GM18951 (cell line): ENCODE measurements at regions not wholly inside any gene's neighbourhood (a gene's known extent, or its start where the extent isn't known, plus 50 kb on each side); places are given as distances from the start of the nearest gene placed in this dataset.

Source experiments
- POLR2A ChIP-seq: IDR thresholded peaks from 4 replicates; pipeline ENCODE4 v1.6.1; 2011; ENCODE audit warnings: mild to moderate bottlenecking; ENCODE audit not compliant: insufficient read length, insufficient read depth; ENCODE audit errors: extremely low read depth
- in situ Hi-C: fragments of 300-500 bp; cut with MboI; formaldehyde crosslinking; loops from one replicate; pipeline ENCODE4 v1.12.0; 2022; ENCODE audit warnings: low sequenced_read_pairs, mixed read lengths, inconsistent platforms; ENCODE audit not compliant: unreplicated experiment

DNA sequence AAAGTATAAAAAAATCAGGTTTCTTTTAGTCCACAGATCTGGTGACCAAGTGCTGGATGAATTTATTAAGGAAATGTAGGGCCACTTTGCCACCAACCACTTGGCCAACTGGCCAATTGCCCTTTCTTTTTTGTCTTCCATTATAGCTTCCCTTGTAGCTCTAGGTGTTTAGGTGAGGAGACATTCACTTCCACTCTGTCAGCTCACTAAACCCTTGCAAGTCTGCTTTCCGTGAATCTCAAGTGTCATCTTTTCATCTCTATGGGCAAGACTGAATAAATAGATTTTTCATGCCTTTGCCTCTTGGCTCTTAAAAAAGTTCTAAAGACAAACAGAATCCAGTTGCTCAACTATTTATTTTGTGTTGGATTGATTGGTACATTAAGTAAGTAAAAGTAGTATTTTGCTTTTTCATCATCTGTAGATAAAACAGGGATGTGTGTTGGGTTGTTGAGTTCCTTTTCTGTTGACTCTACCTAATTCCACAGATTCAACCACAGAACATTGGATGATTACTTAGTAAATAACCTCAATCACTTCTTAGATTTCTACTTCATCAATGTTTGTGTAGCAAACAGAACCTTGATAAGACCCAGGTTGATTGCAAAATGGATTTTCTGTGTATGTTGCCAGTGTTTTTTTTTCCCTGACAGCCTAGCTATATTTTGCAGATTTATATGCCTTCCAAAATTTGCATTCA lies 68.1 kb upstream of the GRXCR1 start:
- in situ Hi-C loops: no loop called here
- no peak for TF ChIP-seq POLR2A

DNA sequence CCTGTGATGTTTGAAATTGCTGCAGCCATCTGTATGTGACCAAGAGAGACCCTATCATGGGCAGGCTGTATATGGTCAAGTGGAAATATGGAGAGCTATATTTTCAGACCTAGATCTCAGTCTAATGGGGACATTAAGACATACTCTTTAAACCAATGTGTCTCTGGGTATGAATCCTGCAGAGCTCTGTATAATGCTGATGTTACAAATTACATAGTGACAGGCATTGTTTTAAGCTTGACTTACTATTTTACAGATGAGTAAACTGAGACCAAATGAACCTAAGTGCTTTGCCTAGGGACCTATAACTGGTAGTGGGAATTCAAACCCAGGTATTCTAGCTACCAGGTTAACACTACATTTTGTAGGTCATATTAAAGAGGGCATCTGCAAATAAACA lies 71.3 kb upstream of the GRXCR1 start:
- in situ Hi-C loops: no loop called here

DNA sequence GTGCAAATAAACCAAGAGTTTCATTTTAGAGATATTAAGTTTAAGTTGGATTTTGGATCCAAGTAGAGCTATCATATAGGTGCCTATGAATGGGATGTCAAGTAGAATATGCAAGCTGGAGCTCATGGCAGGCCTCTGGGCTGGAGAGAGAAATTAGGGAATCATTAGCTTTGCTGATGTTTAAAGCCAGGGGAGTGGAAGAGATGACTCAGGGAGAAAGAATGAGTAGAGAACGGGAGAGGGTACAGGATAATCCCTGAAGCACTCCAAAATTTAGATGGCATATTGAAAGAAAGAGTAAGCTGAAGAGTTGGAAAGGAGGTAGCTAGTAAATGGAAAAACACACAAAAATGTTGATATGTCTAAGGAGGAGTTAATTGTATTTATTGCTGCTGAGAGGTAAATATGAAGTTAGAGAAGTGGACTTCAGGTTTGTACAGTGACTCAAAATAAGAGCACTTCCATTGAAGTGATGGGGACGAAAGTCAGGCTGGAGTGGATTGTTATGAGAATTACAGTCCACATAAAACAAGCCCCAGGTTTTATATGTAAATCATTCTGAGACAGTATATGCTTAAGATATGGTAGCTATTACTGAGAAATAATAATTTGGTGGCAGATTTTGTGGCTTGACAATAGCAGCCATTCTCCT lies 72.5 kb upstream of the GRXCR1 start:
- in situ Hi-C loops: no loop called here
- no peak for TF ChIP-seq POLR2A

More for the DNA sequence above, 71.3 kb upstream of the GRXCR1 start:
- TF ChIP-seq POLR2A: no peak

DNA sequence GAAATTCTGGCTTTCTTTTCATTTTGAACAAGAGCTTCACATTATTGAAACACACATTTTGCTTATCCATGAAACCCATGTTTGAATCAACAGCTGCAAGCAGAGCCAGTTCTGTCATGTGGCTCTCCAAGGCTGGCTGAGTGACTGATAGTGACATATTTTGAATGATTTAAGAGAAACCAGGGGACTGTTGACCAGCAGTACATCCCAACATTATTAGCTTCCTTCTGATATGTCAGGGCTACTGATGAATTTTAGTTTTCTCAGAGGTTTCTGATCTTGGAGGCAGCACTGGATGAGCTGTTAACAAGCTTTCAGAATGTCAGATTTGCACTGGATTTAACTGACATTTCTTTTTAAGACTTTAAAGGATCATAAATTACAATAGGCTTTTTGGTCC lies 74.6 kb upstream of the GRXCR1 start:
- in situ Hi-C loops: no loop called here
- TF ChIP-seq POLR2A: no peak

DNA sequence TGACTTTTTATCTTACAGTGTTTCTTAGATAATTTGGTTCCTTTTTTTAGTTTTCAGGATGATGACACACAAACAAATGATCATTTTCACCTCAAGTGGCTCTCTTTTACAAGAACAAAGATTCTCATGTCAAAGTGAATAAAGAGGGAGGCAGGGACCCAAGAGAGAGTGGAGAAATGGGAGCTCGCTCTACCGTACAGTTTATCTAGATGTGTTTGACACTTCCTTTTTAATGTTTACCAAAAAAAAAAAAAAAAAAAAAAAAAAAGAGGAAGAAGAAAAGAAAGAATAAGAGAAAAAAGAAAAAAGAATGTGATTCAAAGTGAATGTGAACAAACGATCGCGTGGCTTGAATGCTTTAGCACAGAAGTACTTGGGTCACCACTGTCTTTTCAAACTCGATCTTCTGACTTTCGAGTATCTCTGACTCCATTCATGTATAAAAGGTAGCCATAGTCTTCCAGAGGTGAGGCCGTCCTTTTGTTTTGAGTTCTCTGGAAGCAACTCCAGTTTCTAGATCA lies 75.6 kb upstream of the GRXCR1 start:
- in situ Hi-C loops: no loop called here
- TF ChIP-seq POLR2A: no peak

DNA sequence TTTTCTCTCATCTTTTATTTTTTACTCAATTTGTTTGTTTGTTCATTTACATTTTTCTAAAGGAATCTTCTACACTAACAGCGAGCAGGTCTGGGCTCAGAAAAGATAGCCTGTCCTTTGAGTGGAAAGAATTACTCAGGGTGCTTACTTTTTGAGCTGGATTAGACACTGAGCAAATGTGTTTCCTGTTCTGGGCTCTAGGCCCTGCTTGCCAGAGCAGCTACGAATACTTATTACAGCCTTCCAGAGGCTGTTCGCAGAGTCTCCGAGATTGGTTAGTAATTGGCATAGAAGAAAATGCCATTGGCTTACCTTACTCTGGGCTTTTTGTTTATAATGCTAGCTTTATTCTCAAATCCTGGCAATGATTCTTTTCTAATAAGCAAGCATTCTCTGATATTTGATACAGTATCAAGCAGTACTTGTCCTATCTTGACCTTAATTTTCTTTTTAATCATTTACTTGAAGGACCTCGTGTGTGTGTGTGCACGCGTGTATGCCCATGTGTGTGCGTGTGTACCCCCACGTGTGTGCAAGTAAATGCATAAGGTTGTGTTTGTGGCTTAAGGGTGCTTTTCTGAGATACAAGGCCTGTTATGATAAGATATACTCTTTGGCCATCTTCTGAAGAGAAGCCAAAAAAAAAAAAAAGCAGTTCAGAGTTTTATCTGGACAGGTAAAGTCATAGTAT lies 76.2 kb upstream of the GRXCR1 start:
- in situ Hi-C loops: no loop called here
- no peak for TF ChIP-seq POLR2A

DNA sequence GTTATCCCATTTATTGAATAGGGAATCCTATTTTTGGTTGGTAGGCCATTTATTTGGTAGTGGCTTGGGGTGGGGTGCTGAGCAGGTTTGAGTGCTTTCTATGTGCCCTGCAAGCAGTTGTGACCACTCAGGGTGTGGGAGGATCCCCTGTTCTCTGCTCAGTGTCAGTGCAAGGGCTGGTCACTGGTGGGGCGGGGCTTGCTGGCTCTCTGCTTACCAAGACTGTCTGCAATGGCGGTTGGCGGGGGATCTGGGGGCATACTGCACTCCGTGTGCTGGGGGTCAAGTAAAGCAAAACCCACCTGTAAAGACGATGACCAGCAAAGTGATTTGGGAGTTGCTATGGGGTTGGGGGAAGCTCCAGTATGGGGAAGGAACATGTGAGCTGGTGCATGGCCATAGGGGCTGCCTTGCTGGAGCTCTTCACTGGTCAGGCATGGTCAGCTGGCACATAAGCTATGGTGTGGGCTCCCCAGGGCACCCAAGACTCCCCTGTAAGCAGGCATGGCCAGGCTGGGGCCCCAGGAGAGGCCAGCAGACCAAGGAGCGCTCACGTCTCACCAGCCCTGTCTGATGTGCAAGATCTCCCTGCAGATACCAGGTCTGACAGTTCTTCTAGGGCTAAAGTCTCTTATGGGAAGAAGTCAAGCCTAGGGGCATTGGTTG lies 83.0 kb upstream of the GRXCR1 start:
- in situ Hi-C loops: no loop called here
- no peak for TF ChIP-seq POLR2A

DNA sequence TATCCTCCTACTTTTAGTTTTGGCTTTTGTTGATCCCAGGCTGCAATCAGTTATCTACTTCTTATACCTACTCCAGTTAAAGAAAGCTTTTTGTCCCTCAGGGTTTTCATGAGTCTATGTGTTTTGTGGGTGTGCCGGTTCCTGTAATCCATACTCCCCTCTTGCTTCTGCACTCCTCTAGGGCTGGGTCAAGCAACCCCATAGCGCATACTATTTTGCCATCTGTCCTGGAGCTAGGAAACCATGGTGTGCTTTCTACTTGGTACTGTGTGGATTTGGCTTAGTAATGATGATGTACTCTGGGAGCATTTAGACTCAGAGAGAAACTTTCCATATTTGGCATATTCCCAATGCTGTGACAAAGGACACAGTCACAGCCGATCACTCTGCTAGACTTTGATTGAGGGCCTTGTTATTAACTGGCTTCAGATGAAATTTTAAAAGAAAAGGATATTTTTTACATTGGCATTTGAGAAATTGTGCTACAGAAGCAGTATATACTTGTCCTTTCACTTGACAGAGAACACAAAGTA lies 86.1 kb upstream of the GRXCR1 start:
- in situ Hi-C loops: no loop called here
- no peak for TF ChIP-seq POLR2A

DNA sequence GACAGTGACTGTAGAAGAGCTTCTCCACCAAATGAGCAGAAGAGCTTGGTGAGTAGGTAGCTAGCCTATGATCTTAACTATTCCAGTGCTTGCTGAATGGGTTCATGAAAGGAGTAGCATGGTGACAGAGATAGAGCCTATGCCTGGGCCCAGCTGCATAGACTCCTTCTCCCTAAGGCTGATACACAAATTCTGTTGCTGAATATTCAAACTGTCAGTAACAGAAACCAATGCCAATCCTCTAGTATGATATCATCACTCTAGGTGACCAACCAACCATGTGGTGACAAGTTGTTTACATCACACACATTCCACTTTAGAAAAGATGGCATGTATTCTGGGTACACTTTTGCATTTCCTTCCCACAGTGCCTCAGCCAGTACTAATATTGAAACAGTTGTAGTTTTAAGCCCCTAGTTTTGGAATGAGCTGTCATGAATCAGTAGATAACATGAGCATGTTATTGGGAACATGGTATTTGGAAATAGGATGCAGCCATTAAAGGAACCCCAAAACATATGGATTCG lies 103.4 kb upstream of the GRXCR1 start:
- no peak for TF ChIP-seq POLR2A
- in situ Hi-C loops: no loop called here

DNA sequence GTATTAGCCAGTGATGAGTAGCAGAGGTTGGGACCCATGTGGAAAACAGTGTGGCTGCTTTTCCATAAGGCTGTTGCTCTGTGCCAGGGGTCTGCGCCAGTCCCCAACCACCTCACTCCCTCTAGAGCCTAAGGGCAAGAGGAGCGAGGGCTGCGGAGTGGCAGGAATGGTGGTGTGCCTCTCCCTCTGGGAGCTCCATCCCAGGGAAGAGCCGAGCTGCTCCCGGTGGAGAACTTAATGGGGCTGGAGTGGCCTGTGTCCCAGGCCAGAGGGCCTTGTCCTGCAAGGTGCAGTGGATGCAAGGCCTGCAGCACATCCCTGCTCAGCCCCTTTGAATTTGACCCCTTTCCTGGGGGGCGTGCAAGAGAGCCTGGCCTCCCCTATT lies 105.4 kb upstream of the GRXCR1 start:
- in situ Hi-C loops: no loop called here
- TF ChIP-seq POLR2A: no peak

DNA sequence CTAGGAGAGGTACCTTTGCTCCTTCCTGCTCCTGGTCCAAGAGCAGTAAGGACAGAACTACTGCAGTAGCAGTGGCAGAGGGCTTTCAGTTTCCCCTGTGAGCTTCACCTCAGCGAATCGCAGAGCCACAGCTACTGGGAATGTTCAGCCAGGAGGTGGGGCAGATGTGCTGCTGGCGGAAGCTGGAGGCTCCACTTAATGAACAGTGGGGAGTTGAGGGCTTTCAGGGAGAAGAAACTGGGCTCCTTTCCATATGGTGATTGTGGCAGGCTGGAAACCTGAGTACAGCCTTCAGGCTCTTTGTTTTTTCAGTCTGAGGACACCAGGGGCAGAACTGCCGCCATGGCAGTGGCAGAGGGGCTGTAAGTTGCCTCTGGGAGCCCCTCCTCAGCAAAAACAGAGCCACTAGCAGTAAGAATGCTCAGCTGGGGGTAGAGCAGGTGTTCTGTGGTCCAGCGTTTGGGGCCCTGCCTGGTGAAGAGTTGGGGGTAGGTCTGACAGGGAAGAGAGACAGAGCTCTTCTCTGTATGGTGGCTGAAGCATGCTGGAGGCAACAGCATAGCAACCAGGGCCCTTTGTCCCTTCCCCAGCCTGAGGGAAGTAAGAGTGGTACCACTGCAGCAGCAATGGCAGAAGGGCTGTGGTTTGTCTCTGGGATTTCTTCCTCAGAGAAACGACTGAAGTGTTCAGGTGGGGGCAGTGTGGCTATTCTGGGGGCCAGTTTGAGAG lies 106.0 kb upstream of the GRXCR1 start:
- in situ Hi-C loops: no loop called here
- TF ChIP-seq POLR2A: no peak

DNA sequence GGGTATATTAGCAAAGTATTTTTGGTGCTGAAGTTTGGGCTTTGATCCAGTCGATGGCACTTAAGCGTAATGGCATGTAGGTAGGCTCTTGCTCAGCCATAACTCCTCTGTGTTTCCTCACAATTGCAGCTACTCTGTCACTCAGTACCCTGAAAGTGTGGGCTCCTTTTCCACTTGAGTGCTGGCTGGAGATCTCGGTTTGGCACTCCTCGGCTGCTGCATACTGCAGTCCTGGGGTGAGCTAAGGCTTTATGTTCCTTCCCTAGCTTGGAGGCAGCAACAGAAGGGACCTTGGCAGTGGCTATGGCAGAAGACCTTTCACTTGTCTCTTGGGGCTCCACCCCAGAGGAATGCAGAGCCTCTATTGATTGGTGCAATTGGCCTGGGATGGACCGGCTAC lies 106.7 kb upstream of the GRXCR1 start:
- no peak for TF ChIP-seq POLR2A
- in situ Hi-C loops: no loop called here
